Inflammatory macrophage treated with lipopolysaccharide for 4 hours (primary cell): ENCODE measurements at regions not wholly inside any gene's neighbourhood (a gene's known extent, or its start where the extent isn't known, plus 50 kb on each side); places are given as distances from the start of the nearest gene placed in this dataset.
"Not testable (repeated sequence)": the region's sequence is repeated elsewhere in the genome, so short reads cannot be mapped to it uniquely, and the experiment has no call there.

Experiments
- DNase-seq: peaks from one replicate; pipeline ENCODE4 v3.0.0-alpha.2; 2020

- DNase-seq, result no peak
These were observed 197.6 kb downstream of the MAF start for GRCh38 chr16:79402920-79403319.

GRCh38 chr16:79402356-79402755 is 198.2 kb downstream of the MAF start:
- DNase-seq, result no peak

GRCh38 chr16:79401782-79402181 is 198.8 kb downstream of the MAF start:
- no peak for DNase-seq

- DNase-seq, result no peak
These were observed 199.4 kb downstream of the MAF start for GRCh38 chr16:79401157-79401556.

- no peak for DNase-seq
These were observed 199.9 kb downstream of the MAF start for GRCh38 chr16:79400462-79401149.

- peak; percentile 23 for DNase-seq
These were observed 204.9 kb downstream of the MAF start for GRCh38 chr16:79395591-79395990.

- DNase-seq, result no peak
These were observed 206.3 kb downstream of the MAF start for GRCh38 chr16:79394206-79394605.

- DNase-seq, result no peak
These were observed 207.0 kb downstream of the MAF start for GRCh38 chr16:79393564-79393963.

- DNase-seq, result no peak
These were observed 207.4 kb downstream of the MAF start for GRCh38 chr16:79393127-79393526.

GRCh38 chr16:79392081-79392480 is 208.5 kb downstream of the MAF start:
- no peak for DNase-seq

- DNase-seq, result no peak
These were observed 209.1 kb downstream of the MAF start for GRCh38 chr16:79391395-79391794.

- no peak for DNase-seq
These were observed 210.0 kb downstream of the MAF start for GRCh38 chr16:79390481-79391051.

- no peak for DNase-seq
These were observed 212.1 kb downstream of the MAF start for GRCh38 chr16:79388396-79388795.

GRCh38 chr16:79386299-79386698 is 214.2 kb downstream of the MAF start:
- DNase-seq, result no peak

GRCh38 chr16:79381603-79382042 is 218.9 kb downstream of the MAF start:
- peak; percentile 30 for DNase-seq

- DNase-seq, result peak; percentile 44
These were observed 219.4 kb downstream of the MAF start for GRCh38 chr16:79380995-79381602.

GRCh38 chr16:79379095-79379494 is 221.4 kb downstream of the MAF start:
- DNase-seq, result peak; percentile 38

- DNase-seq, result not testable (repeated sequence)
These were observed 223.5 kb downstream of the MAF start for GRCh38 chr16:79377082-79377481.

- DNase-seq, result no peak
These were observed 225.2 kb downstream of the MAF start for GRCh38 chr16:79375351-79375750.

- peak; percentile 92 for DNase-seq
These were observed 227.9 kb downstream of the MAF start for GRCh38 chr16:79372503-79373184.

- no peak for DNase-seq
These were observed 229.8 kb downstream of the MAF start for GRCh38 chr16:79370736-79371135.

GRCh38 chr16:79369796-79370195 is 230.7 kb downstream of the MAF start:
- DNase-seq, result no peak

GRCh38 chr16:79367822-79368221 is 232.7 kb downstream of the MAF start:
- DNase-seq, result no peak

- DNase-seq, result no peak
These were observed 233.9 kb downstream of the MAF start for GRCh38 chr16:79366635-79367034.
